ENCODE measurements at regions not wholly inside any gene's neighbourhood (a gene's known extent, or its start where the extent isn't known, plus 50 kb on each side); places are given as distances from the start of the nearest gene placed in this dataset.

- TF ChIP-seq CTCF (IDR thresholded peaks at IDR 0.05) (no peak), POLR2A (IDR thresholded peaks at IDR 0.05) (no peak)
Measured at GRCh38 chr4:60617731-60618130, 582.4 kb upstream of the ADGRL3 start.

Data from Peyer's patch (tissue), 4 donors.